Panc1 (cell line): ENCODE measurements at regions not wholly inside any gene's neighbourhood (a gene's known extent, or its start where the extent isn't known, plus 50 kb on each side); places are given as distances from the start of the nearest gene placed in this dataset.

ENCODE experiments used
- POLR2AphosphoS5 ChIP-seq: IDR thresholded peaks from 2 replicates; pipeline ENCODE4 v1.6.1; 2012; ENCODE audit warnings: mild to moderate bottlenecking, low read depth, low read length, moderate library complexity
- REST ChIP-seq, 2 experiments: IDR thresholded peaks; 2 replicates each; pipeline ENCODE4 v1.6.1; 2011 to 2012; ENCODE audit warnings: low read depth in 2 of 2, control low read depth in 1 of 2, low read length in 1 of 2, mild to moderate bottlenecking in 1 of 2, moderate library complexity in 1 of 2; ENCODE audit not compliant: insufficient read depth in 1 of 2
- TF ChIP-seq, protein P1 (sequence below): fragments of 450-650 bp; IDR thresholded peaks from 2 replicates; pipeline ENCODE4 v1.5.1; 2017; ENCODE audit warnings: mild to moderate bottlenecking

GRCh38 chr5:50962934-50963872 lies 296.8 kb downstream of the PARP8 start:
- TF ChIP-seq, protein P1, sequence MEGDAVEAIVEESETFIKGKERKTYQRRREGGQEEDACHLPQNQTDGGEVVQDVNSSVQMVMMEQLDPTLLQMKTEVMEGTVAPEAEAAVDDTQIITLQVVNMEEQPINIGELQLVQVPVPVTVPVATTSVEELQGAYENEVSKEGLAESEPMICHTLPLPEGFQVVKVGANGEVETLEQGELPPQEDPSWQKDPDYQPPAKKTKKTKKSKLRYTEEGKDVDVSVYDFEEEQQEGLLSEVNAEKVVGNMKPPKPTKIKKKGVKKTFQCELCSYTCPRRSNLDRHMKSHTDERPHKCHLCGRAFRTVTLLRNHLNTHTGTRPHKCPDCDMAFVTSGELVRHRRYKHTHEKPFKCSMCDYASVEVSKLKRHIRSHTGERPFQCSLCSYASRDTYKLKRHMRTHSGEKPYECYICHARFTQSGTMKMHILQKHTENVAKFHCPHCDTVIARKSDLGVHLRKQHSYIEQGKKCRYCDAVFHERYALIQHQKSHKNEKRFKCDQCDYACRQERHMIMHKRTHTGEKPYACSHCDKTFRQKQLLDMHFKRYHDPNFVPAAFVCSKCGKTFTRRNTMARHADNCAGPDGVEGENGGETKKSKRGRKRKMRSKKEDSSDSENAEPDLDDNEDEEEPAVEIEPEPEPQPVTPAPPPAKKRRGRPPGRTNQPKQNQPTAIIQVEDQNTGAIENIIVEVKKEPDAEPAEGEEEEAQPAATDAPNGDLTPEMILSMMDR, result peak; percentile 99
- TF ChIP-seq POLR2AphosphoS5, result no peak
- TF ChIP-seq REST (IDR thresholded peaks at IDR 0.05; ENCODE audit: insufficient read depth in 1 of 2, low read depth in 2 of 2, low read length in 1 of 2), result no peak
